Panc1 (cell line): ENCODE measurements at regions not wholly inside any gene's neighbourhood (a gene's known extent, or its start where the extent isn't known, plus 50 kb on each side); places are given as distances from the start of the nearest gene placed in this dataset.

ENCODE experiments used
- ATAC-seq: fragments of 200-7000 bp; cut with Tn5 transposase; 2 replicates; pipeline ENCODE4 v1.9.1; 2020; ENCODE audit warnings: mild to moderate bottlenecking, moderate library complexity
- BruUV-seq: library from RNA; stranded (reverse); fragments of 400-500 nt; replicated peaks from 2 replicates; lab custom pipeline; 2021; lab: Mats Ljungman, UMichigan
- CTCF ChIA-PET: fragments of 300-600 bp; sonication (Branson Sonifier 250); formaldehyde crosslinking; loops from one replicate; lab custom pipeline; 2022; ENCODE audit warnings: antibody characterized with exemption; lab: Charles Lee
- POLR2A ChIA-PET: fragments of 300-600 bp; sonication (Branson Sonifier 250); formaldehyde crosslinking; loops from one replicate; lab custom pipeline; 2022; ENCODE audit warnings: antibody characterized with exemption; lab: Charles Lee
- DNase-seq: peaks from one replicate; pipeline ENCODE4 v3.0.0-alpha.2; 2010; ENCODE audit warnings: low read depth, low spot score
- H3K27ac ChIP-seq: 2 replicates; pipeline ENCODE4 v1.5.1; 2011; ENCODE audit warnings: mild to moderate bottlenecking, low read length, inconsistent platforms
- H3K27me3 ChIP-seq: fragments of 200-500 bp; sonication (Bioruptor generic); 2 replicates; pipeline ENCODE4 v1.6.0; 2014; ENCODE audit warnings: low read length, inconsistent platforms; ENCODE audit not compliant: control insufficient read depth, insufficient read depth
- H3K36me3 ChIP-seq: fragments of 200-500 bp; sonication (Bioruptor generic); 2 replicates; pipeline ENCODE4 v1.5.1; 2014; ENCODE audit warnings: inconsistent platforms, mild to moderate bottlenecking, low read length, moderate library complexity; ENCODE audit not compliant: control insufficient read depth, insufficient read depth
- H3K4me1 ChIP-seq: 2 replicates; pipeline ENCODE4 v1.5.1; 2011; ENCODE audit warnings: inconsistent platforms, mild to moderate bottlenecking, low read length, moderate library complexity; ENCODE audit not compliant: control insufficient read depth, insufficient read depth
- H3K4me3 ChIP-seq, 2 experiments: 2 replicates each; pipeline ENCODE4 v1.5.1; 2011 to 2012; ENCODE audit warnings: low read depth in 2 of 2, low read length in 2 of 2, mild to moderate bottlenecking in 2 of 2, inconsistent platforms in 1 of 2, moderate library complexity in 1 of 2
- H3K9me3 ChIP-seq: fragments of 200-500 bp; sonication (Bioruptor generic); 2 replicates; pipeline ENCODE4 v1.5.1; 2014; ENCODE audit warnings: low read depth, mild to moderate bottlenecking, inconsistent platforms, low read length, moderate library complexity; ENCODE audit not compliant: control insufficient read depth, insufficient read depth
- CTCF ChIP-seq: fragments of 450-650 bp; IDR thresholded peaks from 2 replicates; pipeline ENCODE4 v1.5.1; 2017; ENCODE audit warnings: mild to moderate bottlenecking
- POLR2AphosphoS5 ChIP-seq: IDR thresholded peaks from 2 replicates; pipeline ENCODE4 v1.6.1; 2012; ENCODE audit warnings: mild to moderate bottlenecking, low read depth, low read length, moderate library complexity
- REST ChIP-seq, 2 experiments: IDR thresholded peaks; 2 replicates each; pipeline ENCODE4 v1.6.1; 2011 to 2012; ENCODE audit warnings: low read depth in 2 of 2, control low read depth in 1 of 2, low read length in 1 of 2, mild to moderate bottlenecking in 1 of 2, moderate library complexity in 1 of 2; ENCODE audit not compliant: insufficient read depth in 1 of 2
- SIN3A ChIP-seq: IDR thresholded peaks from 2 replicates; pipeline ENCODE4 v1.6.1; 2012; ENCODE audit warnings: low read depth, mild to moderate bottlenecking, low read length, moderate library complexity, borderline replicate concordance; ENCODE audit not compliant: insufficient read depth
- TCF7L2 ChIP-seq: IDR thresholded peaks from 2 replicates; pipeline ENCODE4 v1.6.1; 2011; ENCODE audit warnings: mild to moderate bottlenecking, low read depth, low read length, inconsistent platforms
- in situ Hi-C: cut with HindIII; loops from 2 replicates; pipeline ENCODE4 v1.10.0; 2016; ENCODE audit warnings: low sequenced_read_pairs, low pct_unique_long_range_greater_than_20kb
- intact Hi-C: fragments of 100-400 bp; cut with micrococcal nuclease; formaldehyde crosslinking; loops from one replicate; pipeline ENCODE4 v1.10.0; 2022; ENCODE audit not compliant: unreplicated experiment

- no peak for TF ChIP-seq TCF7L2
- TF ChIP-seq POLR2AphosphoS5: no peak
- no peak for TF ChIP-seq CTCF
- no peak for TF ChIP-seq SIN3A
- no peak for TF ChIP-seq REST (IDR thresholded peaks at IDR 0.05; ENCODE audit: insufficient read depth in 1 of 2, low read depth in 2 of 2, low read length in 1 of 2)
- no peaks in the 10 kb centered on the region for H3K36me3 ChIP-seq
- H3K9me3 ChIP-seq: no peaks in the 10 kb centered on the region
- H3K4me3 ChIP-seq: no peak overlapping the region
- no peaks in the 10 kb centered on the region for H3K27me3 ChIP-seq
- H3K27ac ChIP-seq: no peak overlapping the region
- ChIA-PET CTCF (no interaction called here), POLR2A (no interaction called here)
- in situ Hi-C loops (no loop called here), intact Hi-C loops (no loop called here)
- BruUV-seq: no TSS peak
- ATAC-seq (no peak), DNase-seq (no peak)
- H3K4me1 ChIP-seq: no peaks in the 10 kb centered on the region
Measured at GRCh38 chr14:61151251-61151650, 129.9 kb downstream of the TMEM30B start.

- DNase-seq (no peak), ATAC-seq (no peak)
- Histone ChIP-seq H3K9me3 (no peaks in the 10 kb centered on the region), H3K4me3 (no peak overlapping the region), H3K27ac (no peak overlapping the region), H3K36me3 (no peaks in the 10 kb centered on the region), H3K4me1 (no peaks in the 10 kb centered on the region), H3K27me3 (no peaks in the 10 kb centered on the region)
- TF ChIP-seq REST (IDR thresholded peaks at IDR 0.05; ENCODE audit: insufficient read depth in 1 of 2, low read depth in 2 of 2, low read length in 1 of 2): no peak
- TF ChIP-seq SIN3A: no peak
- no peak for TF ChIP-seq POLR2AphosphoS5
- CTCF ChIA-PET: no interaction called here
- POLR2A ChIA-PET: no interaction called here
- intact Hi-C loops (no loop called here), in situ Hi-C loops (no loop called here)
- BruUV-seq: no TSS peak
Measured at GRCh38 chr14:61150851-61151250, 130.3 kb downstream of the TMEM30B start.
